ENCODE measurements at regions not wholly inside any gene's neighbourhood (a gene's known extent, or its start where the extent isn't known, plus 50 kb on each side); places are given as distances from the start of the nearest gene placed in this dataset.
"Not testable (repeated sequence)": the region's sequence is repeated elsewhere in the genome, so short reads cannot be mapped to it uniquely, and the experiment has no call there.

DNA sequence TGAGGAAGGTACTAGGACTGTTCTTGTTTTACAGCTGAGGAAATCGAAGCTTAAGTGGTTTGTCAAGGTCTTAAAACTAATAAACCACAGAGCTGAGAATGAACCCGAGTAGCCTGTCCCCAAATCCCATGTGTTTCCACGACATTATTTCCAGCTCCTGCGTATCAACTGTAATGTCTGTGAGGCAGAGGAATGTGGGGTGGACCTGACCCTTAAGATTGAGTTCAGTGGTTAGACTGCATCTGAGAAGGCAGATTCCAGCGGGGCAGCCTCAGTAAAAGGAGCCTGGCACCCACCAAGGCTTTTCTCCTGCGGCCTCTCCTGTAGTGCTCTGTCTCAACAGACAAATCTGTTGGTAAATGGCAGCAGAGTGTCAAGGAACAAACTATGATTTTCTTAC, 81.9 kb upstream of the TMEM178A start:
- BruUV-seq (replicated peaks), result no TSS peak
- no peak for DNase-seq (ENCODE audit: low read depth, low spot score)
- ATAC-seq, result no peak
- H3K4me3 ChIP-seq (ENCODE audit: low read depth in 2 of 2, low read length in 2 of 2), result no peak overlapping the region
- no peak overlapping the region for H3K27ac ChIP-seq (ENCODE audit: low read length)
- in situ Hi-C loops (cut with HindIII; ENCODE audit: low pct_unique_long_range_greater_than_20kb, low sequenced_read_pairs) (no loop called here), intact Hi-C loops (cut with micrococcal nuclease; ENCODE audit: unreplicated experiment) (no loop called here)
- POLR2A ChIA-PET, result no interaction called here
- no peaks in the 10 kb centered on the region for H3K9me3 ChIP-seq (ENCODE audit: control insufficient read depth, insufficient read depth, low read depth, low read length)
- H3K4me1 ChIP-seq (ENCODE audit: control insufficient read depth, insufficient read depth, low read length), result no peaks in the 10 kb centered on the region
- no peaks in the 10 kb centered on the region for H3K36me3 ChIP-seq (ENCODE audit: control insufficient read depth, insufficient read depth, low read length)
- CTCF ChIA-PET, result no interaction called here
- 0 out of 2 replicates have a peak, but pooled peaks cover 2% of the 10 kb centered on the region for H3K27me3 ChIP-seq (ENCODE audit: control insufficient read depth, insufficient read depth, low read length)
- TF ChIP-seq, protein P1, sequence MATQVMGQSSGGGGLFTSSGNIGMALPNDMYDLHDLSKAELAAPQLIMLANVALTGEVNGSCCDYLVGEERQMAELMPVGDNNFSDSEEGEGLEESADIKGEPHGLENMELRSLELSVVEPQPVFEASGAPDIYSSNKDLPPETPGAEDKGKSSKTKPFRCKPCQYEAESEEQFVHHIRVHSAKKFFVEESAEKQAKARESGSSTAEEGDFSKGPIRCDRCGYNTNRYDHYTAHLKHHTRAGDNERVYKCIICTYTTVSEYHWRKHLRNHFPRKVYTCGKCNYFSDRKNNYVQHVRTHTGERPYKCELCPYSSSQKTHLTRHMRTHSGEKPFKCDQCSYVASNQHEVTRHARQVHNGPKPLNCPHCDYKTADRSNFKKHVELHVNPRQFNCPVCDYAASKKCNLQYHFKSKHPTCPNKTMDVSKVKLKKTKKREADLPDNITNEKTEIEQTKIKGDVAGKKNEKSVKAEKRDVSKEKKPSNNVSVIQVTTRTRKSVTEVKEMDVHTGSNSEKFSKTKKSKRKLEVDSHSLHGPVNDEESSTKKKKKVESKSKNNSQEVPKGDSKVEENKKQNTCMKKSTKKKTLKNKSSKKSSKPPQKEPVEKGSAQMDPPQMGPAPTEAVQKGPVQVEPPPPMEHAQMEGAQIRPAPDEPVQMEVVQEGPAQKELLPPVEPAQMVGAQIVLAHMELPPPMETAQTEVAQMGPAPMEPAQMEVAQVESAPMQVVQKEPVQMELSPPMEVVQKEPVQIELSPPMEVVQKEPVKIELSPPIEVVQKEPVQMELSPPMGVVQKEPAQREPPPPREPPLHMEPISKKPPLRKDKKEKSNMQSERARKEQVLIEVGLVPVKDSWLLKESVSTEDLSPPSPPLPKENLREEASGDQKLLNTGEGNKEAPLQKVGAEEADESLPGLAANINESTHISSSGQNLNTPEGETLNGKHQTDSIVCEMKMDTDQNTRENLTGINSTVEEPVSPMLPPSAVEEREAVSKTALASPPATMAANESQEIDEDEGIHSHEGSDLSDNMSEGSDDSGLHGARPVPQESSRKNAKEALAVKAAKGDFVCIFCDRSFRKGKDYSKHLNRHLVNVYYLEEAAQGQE (IDR thresholded peaks at IDR 0.05; ENCODE audit: insufficient read depth in 1 of 2, low read depth in 2 of 2, low read length in 1 of 2), result no peak
- TF ChIP-seq TCF7L2 (IDR thresholded peaks at IDR 0.05; ENCODE audit: low read depth, low read length) (no peak), SIN3A (IDR thresholded peaks at IDR 0.05; ENCODE audit: borderline replicate concordance, insufficient read depth, low read depth, low read length) (no peak), POLR2AphosphoS5 (IDR thresholded peaks at IDR 0.05; ENCODE audit: low read depth, low read length) (no peak)
- TF ChIP-seq, protein P2, sequence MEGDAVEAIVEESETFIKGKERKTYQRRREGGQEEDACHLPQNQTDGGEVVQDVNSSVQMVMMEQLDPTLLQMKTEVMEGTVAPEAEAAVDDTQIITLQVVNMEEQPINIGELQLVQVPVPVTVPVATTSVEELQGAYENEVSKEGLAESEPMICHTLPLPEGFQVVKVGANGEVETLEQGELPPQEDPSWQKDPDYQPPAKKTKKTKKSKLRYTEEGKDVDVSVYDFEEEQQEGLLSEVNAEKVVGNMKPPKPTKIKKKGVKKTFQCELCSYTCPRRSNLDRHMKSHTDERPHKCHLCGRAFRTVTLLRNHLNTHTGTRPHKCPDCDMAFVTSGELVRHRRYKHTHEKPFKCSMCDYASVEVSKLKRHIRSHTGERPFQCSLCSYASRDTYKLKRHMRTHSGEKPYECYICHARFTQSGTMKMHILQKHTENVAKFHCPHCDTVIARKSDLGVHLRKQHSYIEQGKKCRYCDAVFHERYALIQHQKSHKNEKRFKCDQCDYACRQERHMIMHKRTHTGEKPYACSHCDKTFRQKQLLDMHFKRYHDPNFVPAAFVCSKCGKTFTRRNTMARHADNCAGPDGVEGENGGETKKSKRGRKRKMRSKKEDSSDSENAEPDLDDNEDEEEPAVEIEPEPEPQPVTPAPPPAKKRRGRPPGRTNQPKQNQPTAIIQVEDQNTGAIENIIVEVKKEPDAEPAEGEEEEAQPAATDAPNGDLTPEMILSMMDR (IDR thresholded peaks at IDR 0.05), result no peak

DNA sequence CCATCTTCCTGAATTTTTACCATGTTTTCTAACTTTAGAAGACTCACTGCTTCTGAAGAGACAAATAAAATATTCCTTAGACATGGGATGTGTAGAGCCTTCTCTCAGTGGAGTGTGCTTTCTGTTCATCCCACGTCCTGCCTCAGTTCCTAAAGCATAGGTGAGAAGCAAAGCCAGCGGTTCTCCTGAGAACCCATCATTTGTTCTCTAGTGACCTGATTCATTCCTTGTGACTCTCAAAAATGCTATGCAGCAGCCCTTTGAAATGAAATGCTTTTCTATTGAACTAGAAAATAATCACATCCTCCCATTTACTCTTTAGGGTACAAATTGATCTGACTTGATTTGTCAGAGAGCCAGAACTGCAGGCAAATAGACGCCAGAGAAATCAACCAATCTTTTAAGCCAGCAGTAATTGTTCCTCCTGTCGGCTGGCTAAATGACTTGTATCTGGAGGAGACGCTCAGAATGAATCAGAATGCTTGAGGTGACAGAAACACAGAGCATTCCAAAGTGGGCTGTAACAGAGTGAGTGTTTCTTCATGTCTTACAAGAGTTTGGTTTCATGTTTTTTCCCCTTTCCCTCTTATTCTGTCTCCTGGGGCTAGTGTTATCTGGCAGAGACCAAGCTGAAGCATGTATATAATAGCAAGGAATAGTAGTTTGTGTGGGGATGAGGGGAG, 81.3 kb upstream of the TMEM178A start:
- intact Hi-C loops (cut with micrococcal nuclease; ENCODE audit: unreplicated experiment) (no loop called here), in situ Hi-C loops (cut with HindIII; ENCODE audit: low pct_unique_long_range_greater_than_20kb, low sequenced_read_pairs) (no loop called here)
- 0 out of 2 replicates have a peak, but pooled peaks cover 2% of the 10 kb centered on the region for H3K27me3 ChIP-seq (ENCODE audit: control insufficient read depth, insufficient read depth, low read length)
- H3K9me3 ChIP-seq (ENCODE audit: control insufficient read depth, insufficient read depth, low read depth, low read length), result no peaks in the 10 kb centered on the region
- DNase-seq (ENCODE audit: low read depth, low spot score), result no peak
- BruUV-seq (replicated peaks), result no TSS peak
- H3K36me3 ChIP-seq (ENCODE audit: control insufficient read depth, insufficient read depth, low read length), result no peaks in the 10 kb centered on the region
- CTCF ChIA-PET, result no interaction called here
- no peak overlapping the region for H3K4me3 ChIP-seq (ENCODE audit: low read depth in 2 of 2, low read length in 2 of 2)
- POLR2A ChIA-PET, result no interaction called here
- no peaks in the 10 kb centered on the region for H3K4me1 ChIP-seq (ENCODE audit: control insufficient read depth, insufficient read depth, low read length)
- ATAC-seq, result no peak
- no peak for TF ChIP-seq SIN3A (IDR thresholded peaks at IDR 0.05; ENCODE audit: borderline replicate concordance, insufficient read depth, low read depth, low read length)
- H3K27ac ChIP-seq (ENCODE audit: low read length), result no peak overlapping the region

DNA sequence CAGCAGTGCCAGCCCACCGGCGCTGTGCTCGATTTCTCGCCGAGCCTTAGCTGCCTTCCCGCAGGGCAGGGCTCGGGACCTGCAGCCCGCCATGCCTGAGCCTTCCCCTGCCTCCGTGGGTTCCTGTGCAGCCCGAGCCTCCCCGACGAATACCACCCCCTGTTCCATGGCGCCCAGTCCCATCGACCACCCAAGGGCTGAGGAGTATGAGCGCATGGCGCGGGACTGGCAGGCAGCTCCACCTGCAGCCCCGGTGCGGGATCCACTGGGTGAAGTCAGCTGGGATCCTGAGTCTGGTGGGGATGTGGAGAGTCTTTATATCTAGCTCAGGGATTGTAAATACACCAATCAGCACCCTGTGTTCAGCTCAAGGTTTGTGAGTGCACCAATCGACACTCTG, 80.2 kb upstream of the TMEM178A start:
- H3K36me3 ChIP-seq (ENCODE audit: control insufficient read depth, insufficient read depth, low read length); DNase-seq (ENCODE audit: low read depth, low spot score); H3K4me3 ChIP-seq (ENCODE audit: low read depth in 2 of 2, low read length in 2 of 2); intact Hi-C loops (cut with micrococcal nuclease; ENCODE audit: unreplicated experiment); CTCF ChIA-PET; ATAC-seq; POLR2A ChIA-PET; H3K27ac ChIP-seq (ENCODE audit: low read length); BruUV-seq (replicated peaks); in situ Hi-C loops (cut with HindIII; ENCODE audit: low pct_unique_long_range_greater_than_20kb, low sequenced_read_pairs); H3K4me1 ChIP-seq (ENCODE audit: control insufficient read depth, insufficient read depth, low read length); H3K27me3 ChIP-seq (ENCODE audit: control insufficient read depth, insufficient read depth, low read length); H3K9me3 ChIP-seq (ENCODE audit: control insufficient read depth, insufficient read depth, low read depth, low read length): not testable (repeated sequence)

Data from Panc1 (cell line).